H1 (cell line): ENCODE measurements at regions not wholly inside any gene's neighbourhood (a gene's known extent, or its start where the extent isn't known, plus 50 kb on each side); places are given as distances from the start of the nearest gene placed in this dataset.

Experiments used
- CTCF ChIA-PET: fragments of 300-600 bp; sonication (Branson Sonifier 250); formaldehyde crosslinking; loops from one replicate; lab custom pipeline; 2021; ENCODE audit not compliant: partially characterized antibody; lab: Charles Lee
- POLR2A ChIA-PET: fragments of 300-600 bp; sonication (Branson Sonifier 250); formaldehyde crosslinking; loops from one replicate; lab custom pipeline; 2021; ENCODE audit warnings: inconsistent platforms; ENCODE audit not compliant: partially characterized antibody; lab: Charles Lee
- DNase-seq, 2 experiments: peaks; one replicate each; pipeline versions ENCODE4 v3.0.0 to v3.0.0-alpha.2; 2010 to 2022; ENCODE audit warnings: low spot score in 2 of 2, low read depth in 1 of 2, mixed read lengths in 1 of 2
- FAIRE-seq: peaks from 2 replicates; lab custom pipeline; 2011; peaks lifted over from hg19 to GRCh38; lab: Jason Lieb, UNC
- H2AFZ ChIP-seq: 2 replicates; pipeline ENCODE4 v1.8.1; 2012; ENCODE audit warnings: low read length, inconsistent platforms
- H2AK5ac ChIP-seq: 2 replicates; pipeline ENCODE4 v1.6.1; 2013; ENCODE audit warnings: low read depth, low read length
- H2BK120ac ChIP-seq: replicated peaks from 2 replicates; pipeline ENCODE3; 2013; ENCODE audit warnings: low read depth, low read length, inconsistent platforms
- H2BK12ac ChIP-seq: 2 replicates; pipeline ENCODE4 v1.6.1; 2013; ENCODE audit warnings: low read depth, low read length
- H2BK15ac ChIP-seq: 2 replicates; pipeline ENCODE4 v1.6.1; 2013; ENCODE audit warnings: low read length
- H2BK20ac ChIP-seq: 2 replicates; pipeline ENCODE4 v1.6.1; 2013; ENCODE audit warnings: low read length
- H2BK5ac ChIP-seq: 2 replicates; pipeline ENCODE4 v1.6.1; 2013; ENCODE audit warnings: low read depth, low read length
- H3K14ac ChIP-seq: 2 replicates; pipeline ENCODE4 v1.6.1; 2013; ENCODE audit warnings: inconsistent platforms; ENCODE audit not compliant: insufficient read length
- H3K18ac ChIP-seq: 2 replicates; pipeline ENCODE4 v1.6.1; 2013; ENCODE audit warnings: low read length; ENCODE audit errors: extremely low read depth
- H3K23ac ChIP-seq: 2 replicates; pipeline ENCODE4 v1.6.1; 2013; ENCODE audit warnings: inconsistent platforms; ENCODE audit not compliant: insufficient read length
- H3K23me2 ChIP-seq: 2 replicates; pipeline ENCODE4 v1.6.1; 2013; ENCODE audit warnings: low read depth, low read length
- H3K27ac ChIP-seq: 2 replicates; pipeline ENCODE4 v1.6.1; 2011; ENCODE audit warnings: low read depth, low read length, inconsistent platforms
- H3K27me3 ChIP-seq, 4 experiments: replicated peaks in 1 of 4; 1 replicate in 1 of 4; 2 replicates in 3 of 4; pipeline versions ENCODE4 v1.6.1 to v1.8.1; 2011 to 2013; ENCODE audit warnings: low read length in 3 of 4, mild to moderate bottlenecking in 3 of 4, inconsistent platforms in 2 of 4, mixed read lengths in 2 of 4, moderate library complexity in 1 of 4; ENCODE audit not compliant: control insufficient read depth in 3 of 4, insufficient read depth in 3 of 4; ENCODE audit errors: extremely low read depth in 1 of 4
- H3K36me3 ChIP-seq, 4 experiments: 2 replicates each; pipeline versions ENCODE4 v1.6.1 to v1.8.1; 2011 to 2013; ENCODE audit warnings: mild to moderate bottlenecking in 4 of 4, low read length in 3 of 4, moderate library complexity in 2 of 4, control low read depth in 1 of 4, inconsistent platforms in 1 of 4; ENCODE audit not compliant: insufficient read depth in 4 of 4, control insufficient read depth in 2 of 4
- H3K4ac ChIP-seq: replicated peaks from 2 replicates; pipeline ENCODE3; 2013; ENCODE audit warnings: low read length, low read depth, mixed read lengths, inconsistent platforms; ENCODE audit not compliant: insufficient read length
- H3K4me1 ChIP-seq, 4 experiments: replicated peaks in 1 of 4; 1 replicate in 1 of 4; 2 replicates in 3 of 4; pipeline versions ENCODE4 v1.6.1 to v1.8.1; 2011 to 2013; ENCODE audit warnings: low read length in 3 of 4, inconsistent platforms in 2 of 4, mixed read lengths in 1 of 4; ENCODE audit not compliant: insufficient read depth in 4 of 4, control insufficient read depth in 3 of 4
- H3K4me2 ChIP-seq, 2 experiments: 2 replicates each; pipeline versions ENCODE4 v1.6.1 to v1.8.1; 2011 to 2013; ENCODE audit warnings: low read depth in 2 of 2, low read length in 2 of 2, control low read depth in 1 of 2, inconsistent platforms in 1 of 2, mild to moderate bottlenecking in 1 of 2; ENCODE audit not compliant: insufficient read depth in 1 of 2
- H3K4me3 ChIP-seq, 4 experiments: fragments of 200-600, 300-600 bp in 1 of 4; sonication (generic), shearing (Covaris generic), sonication (Bioruptor Twin) in 1 of 4; 2 replicates each; pipeline versions ENCODE4 v1.5.1 to v1.8.1; 2011 to 2016; ENCODE audit warnings: low read length in 4 of 4, low read depth in 3 of 4, control low read depth in 2 of 4, inconsistent platforms in 2 of 4, mild to moderate bottlenecking in 2 of 4, mixed read lengths in 1 of 4, moderate library complexity in 1 of 4; ENCODE audit not compliant: insufficient read depth in 2 of 4; ENCODE audit errors: extremely low read depth in 1 of 4
- H3K56ac ChIP-seq: replicated peaks from 2 replicates; pipeline ENCODE3; 2013; ENCODE audit warnings: low read depth, mild to moderate bottlenecking, mixed read lengths, low read length, inconsistent platforms; ENCODE audit not compliant: insufficient read length
- H3K79me1 ChIP-seq: 2 replicates; pipeline ENCODE4 v1.6.1; 2013; ENCODE audit warnings: low read depth, low read length, control low read depth
- H3K79me2 ChIP-seq, 2 experiments: 2 replicates each; pipeline versions ENCODE4 v1.6.1 to v1.8.1; 2012 to 2013; ENCODE audit warnings: low read length in 2 of 2, mild to moderate bottlenecking in 2 of 2, inconsistent platforms in 1 of 2; ENCODE audit not compliant: insufficient read depth in 2 of 2, control insufficient read depth in 1 of 2
- H3K9ac ChIP-seq, 4 experiments: replicated peaks in 1 of 4; 1 replicate in 1 of 4; 2 replicates in 3 of 4; pipeline versions ENCODE4 v1.6.1 to v1.8.1; 2011 to 2013; ENCODE audit warnings: low read depth in 3 of 4, low read length in 3 of 4, control low read depth in 2 of 4, mild to moderate bottlenecking in 2 of 4, moderate library complexity in 2 of 4, inconsistent platforms in 1 of 4; ENCODE audit errors: extremely low read depth in 1 of 4
- H3K9me3 ChIP-seq, 2 experiments: 2 replicates each; pipeline versions ENCODE4 v1.6.1 to v1.8.1; 2012 to 2013; ENCODE audit warnings: mild to moderate bottlenecking in 2 of 2, moderate library complexity in 2 of 2, control low read depth in 1 of 2, inconsistent platforms in 1 of 2, low read depth in 1 of 2, low read length in 1 of 2, mixed read lengths in 1 of 2; ENCODE audit not compliant: insufficient read depth in 2 of 2
- H4K20me1 ChIP-seq, 2 experiments: replicated peaks in 1 of 2; 2 replicates each; pipeline versions ENCODE3 to v1.8.1; 2011 to 2013; ENCODE audit warnings: inconsistent platforms in 2 of 2, low read length in 2 of 2, mild to moderate bottlenecking in 1 of 2; ENCODE audit not compliant: insufficient read depth in 2 of 2, control insufficient read depth in 1 of 2
- H4K5ac ChIP-seq: 2 replicates; pipeline ENCODE4 v1.6.1; 2013; ENCODE audit warnings: low read length, low read depth, mixed read lengths, inconsistent platforms; ENCODE audit not compliant: insufficient read length
- H4K8ac ChIP-seq: 2 replicates; pipeline ENCODE4 v1.8.0; 2013; ENCODE audit warnings: mild to moderate bottlenecking, moderate library complexity, low read length, inconsistent platforms; ENCODE audit not compliant: insufficient read depth; ENCODE audit errors: extremely low read depth
- H4K91ac ChIP-seq: replicated peaks from 2 replicates; pipeline ENCODE3; 2013; ENCODE audit warnings: low read length, mixed read lengths, inconsistent platforms; ENCODE audit not compliant: insufficient read length
- BRCA1 ChIP-seq: IDR thresholded peaks from 2 replicates; pipeline ENCODE4 v1.6.1; 2012; ENCODE audit warnings: low read depth, low read length, improper control_type of control experiment
- CBX5 ChIP-seq: fragments of 300-800, 300-1000 bp; sonication (generic); IDR thresholded peaks from 2 replicates; pipeline ENCODE4 v1.7.1; 2016; ENCODE audit warnings: antibody characterized with exemption, low read length, low read depth
- CBX8 ChIP-seq: fragments of 300-800, 300-1000 bp; sonication (generic); IDR thresholded peaks from 2 replicates; pipeline ENCODE4 v1.7.1; 2016; ENCODE audit warnings: low read depth, low read length, borderline replicate concordance
- CHD1 ChIP-seq: IDR thresholded peaks from 2 replicates; pipeline ENCODE4 v1.6.1; 2012; ENCODE audit warnings: low read depth, low read length, improper control_type of control experiment
- CHD2 ChIP-seq: IDR thresholded peaks from 2 replicates; pipeline ENCODE4 v1.6.1; 2012; ENCODE audit warnings: low read length, improper control_type of control experiment
- FOSL1 ChIP-seq: IDR thresholded peaks from 2 replicates; pipeline ENCODE4 v1.6.1; 2011; ENCODE audit warnings: mild to moderate bottlenecking, low read depth, low read length, moderate library complexity; ENCODE audit not compliant: insufficient read depth
- GTF2F1 ChIP-seq: IDR thresholded peaks from 2 replicates; pipeline ENCODE4 v1.6.1; 2012; ENCODE audit warnings: low read depth, low read length, improper control_type of control experiment, borderline replicate concordance
- JUND ChIP-seq: IDR thresholded peaks from 2 replicates; pipeline ENCODE4 v1.6.1; 2011; ENCODE audit warnings: mild to moderate bottlenecking, improper control_type of control experiment, low read length
- POLR2AphosphoS5 ChIP-seq: IDR thresholded peaks from 2 replicates; pipeline ENCODE4 v1.6.1; 2011; ENCODE audit warnings: low read depth, low read length
- SP2 ChIP-seq: IDR thresholded peaks from 2 replicates; pipeline ENCODE4 v1.6.1; 2012; ENCODE audit warnings: mild to moderate bottlenecking, low read length, inconsistent platforms
- TBP ChIP-seq: IDR thresholded peaks from 2 replicates; pipeline ENCODE4 v1.6.1; 2011; ENCODE audit warnings: low read depth, low read length, improper control_type of control experiment
- YY1 ChIP-seq: IDR thresholded peaks from 2 replicates; pipeline ENCODE4 v1.6.1; 2011; ENCODE audit warnings: low read depth, mild to moderate bottlenecking, low read length
- WGBS, 2 experiments: shearing (Covaris generic) in 1 of 2; methylation state at CpG; one replicate each; pipeline versions ENCODE4 v1.1.6 to v1.1.7; 2013 to 2015; ENCODE audit warnings: low lambda C conversion rate in 2 of 2, mixed read lengths in 2 of 2, inconsistent platforms in 1 of 2, low coverage in 1 of 2, missing lambda C conversion rate in 1 of 2; ENCODE audit not compliant: insufficient replicate concordance in 2 of 2, insufficient coverage in 1 of 2, insufficient read length in 1 of 2; ENCODE audit errors: extremely low coverage in 1 of 2, missing lambda C conversion rate in 1 of 2; 5-methylcytosine and 5-hydroxymethylcytosine counted together
- TF ChIP-seq, protein P1 (sequence below), 3 experiments: IDR thresholded peaks; 1 replicate in 2 of 3; 2 replicates in 1 of 3; pipeline versions ENCODE4 v1.5.1 to v1.6.1; 2011; ENCODE audit warnings: low read length in 3 of 3, mild to moderate bottlenecking in 3 of 3, inconsistent platforms in 2 of 3, low read depth in 1 of 3, moderate library complexity in 1 of 3; ENCODE audit not compliant: insufficient read depth in 1 of 3; ENCODE audit errors: control extremely low read depth in 1 of 3

GRCh38 chr10:130858626-130859025 is 452.9 kb downstream of the TCERG1L start:
- Histone ChIP-seq H3K14ac (no peak overlapping the region), H3K18ac (no peak overlapping the region), H3K23me2 (no peaks in the 10 kb centered on the region), H2BK20ac (no peak overlapping the region), H3K4me2 (no peak overlapping the region), H3K9me3 (peaks cover 7 to 8% of the 10 kb centered on the region in 2 experiments; a peak in 3 of 4 replicates), H3K79me1 (no peaks in the 10 kb centered on the region), H4K8ac (no peak overlapping the region), H2BK120ac (no peak overlapping the region), H2AK5ac (no peak overlapping the region), H2BK15ac (no peak overlapping the region), H4K91ac (no peak overlapping the region), H2BK5ac (no peak overlapping the region), H3K4me3 (no peak overlapping the region), H3K23ac (no peak overlapping the region), H3K4me1 (no peaks in the 10 kb centered on the region), H3K27me3 (no peaks in the 10 kb centered on the region), H3K27ac (no peak overlapping the region), H4K5ac (no peak overlapping the region), H4K20me1 (no peaks in the 10 kb centered on the region), H3K36me3 (no peaks in the 10 kb centered on the region), H3K79me2 (no peaks in the 10 kb centered on the region), H2AFZ (no peak overlapping the region), H2BK12ac (no peak overlapping the region), H3K4ac (no peak overlapping the region), H3K56ac (no peak overlapping the region), H3K9ac (no peak overlapping the region)
- DNase-seq (peak in 1 of 2 experiments; percentile 19), FAIRE-seq (no peak)
- 79% methylated on average over 2 of the region's 2 CpGs; no CpG with 5 or more reads in 1 of the 2 experiments for WGBS, 2 experiments
- POLR2A ChIA-PET: no interaction called here
- TF ChIP-seq CHD2: no peak
- TF ChIP-seq JUND: no peak
- no peak for TF ChIP-seq CBX5
- TF ChIP-seq BRCA1: no peak
- TF ChIP-seq GTF2F1: no peak
- no peak for TF ChIP-seq YY1
- TF ChIP-seq POLR2AphosphoS5: no peak
- TF ChIP-seq CHD1: no peak
- no peak for TF ChIP-seq FOSL1
- no peak for TF ChIP-seq CBX8
- TF ChIP-seq SP2: no peak
- TF ChIP-seq, protein P1, sequence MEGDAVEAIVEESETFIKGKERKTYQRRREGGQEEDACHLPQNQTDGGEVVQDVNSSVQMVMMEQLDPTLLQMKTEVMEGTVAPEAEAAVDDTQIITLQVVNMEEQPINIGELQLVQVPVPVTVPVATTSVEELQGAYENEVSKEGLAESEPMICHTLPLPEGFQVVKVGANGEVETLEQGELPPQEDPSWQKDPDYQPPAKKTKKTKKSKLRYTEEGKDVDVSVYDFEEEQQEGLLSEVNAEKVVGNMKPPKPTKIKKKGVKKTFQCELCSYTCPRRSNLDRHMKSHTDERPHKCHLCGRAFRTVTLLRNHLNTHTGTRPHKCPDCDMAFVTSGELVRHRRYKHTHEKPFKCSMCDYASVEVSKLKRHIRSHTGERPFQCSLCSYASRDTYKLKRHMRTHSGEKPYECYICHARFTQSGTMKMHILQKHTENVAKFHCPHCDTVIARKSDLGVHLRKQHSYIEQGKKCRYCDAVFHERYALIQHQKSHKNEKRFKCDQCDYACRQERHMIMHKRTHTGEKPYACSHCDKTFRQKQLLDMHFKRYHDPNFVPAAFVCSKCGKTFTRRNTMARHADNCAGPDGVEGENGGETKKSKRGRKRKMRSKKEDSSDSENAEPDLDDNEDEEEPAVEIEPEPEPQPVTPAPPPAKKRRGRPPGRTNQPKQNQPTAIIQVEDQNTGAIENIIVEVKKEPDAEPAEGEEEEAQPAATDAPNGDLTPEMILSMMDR (IDR thresholded peaks at IDR 0.05; ENCODE audit: control extremely low read depth in 1 of 3, insufficient read depth in 1 of 3, low read depth in 1 of 3, low read length in 3 of 3): no peak
- TF ChIP-seq TBP: no peak
- CTCF ChIA-PET: no interaction called here
